ENCODE measurements at regions not wholly inside any gene's neighbourhood (a gene's known extent, or its start where the extent isn't known, plus 50 kb on each side); places are given as distances from the start of the nearest gene placed in this dataset.

GRCh38 chr1:70866542-70867264, 180.9 kb downstream of the PTGER3 start:
- no peak overlapping the region for H3K27ac Mint-ChIP-seq
- no peaks in the 10 kb centered on the region for H3K4me1 Mint-ChIP-seq
- no peak overlapping the region for H3K4me3 Mint-ChIP-seq
- no peak for DNase-seq
- no peaks in the 10 kb centered on the region for H3K9me3 Mint-ChIP-seq
- CTCF ChIA-PET: no interaction called here
- H3K36me3 Mint-ChIP-seq: no peaks in the 10 kb centered on the region
- no peaks in the 10 kb centered on the region for H3K27me3 Mint-ChIP-seq

- Mint-ChIP-seq H3K27ac (no peak overlapping the region), H3K4me1 (no peaks in the 10 kb centered on the region), H3K4me3 (no peak overlapping the region), H3K9me3 (no peaks in the 10 kb centered on the region), H3K27me3 (no peaks in the 10 kb centered on the region), H3K36me3 (no peaks in the 10 kb centered on the region)
- CTCF ChIA-PET: interaction anchor here (0.6 kb wide), 1 partner anchor 874 kb away, joined by 3 read pairs; no protein-coding TSS in a partner anchor
- no peak for DNase-seq
Observed at GRCh38 chr1:70871790-70872189, 175.8 kb downstream of the PTGER3 start.

- Mint-ChIP-seq H3K27ac (no peak overlapping the region), H3K4me3 (no peak overlapping the region), H3K9me3 (peaks cover 3% of the 10 kb centered on the region), H3K4me1 (no peaks in the 10 kb centered on the region), H3K27me3 (no peaks in the 10 kb centered on the region), H3K36me3 (no peaks in the 10 kb centered on the region)
- CTCF ChIA-PET: no interaction called here
- DNase-seq: no peak
Observed at GRCh38 chr1:70874063-70874462, 173.6 kb downstream of the PTGER3 start.

- Mint-ChIP-seq H3K27ac (no peak overlapping the region), H3K4me1 (no peaks in the 10 kb centered on the region), H3K4me3 (no peak overlapping the region), H3K9me3 (peaks cover 3% of the 10 kb centered on the region), H3K27me3 (no peaks in the 10 kb centered on the region), H3K36me3 (no peaks in the 10 kb centered on the region)
- CTCF ChIA-PET: no interaction called here
- no peak for DNase-seq
Observed at GRCh38 chr1:70874818-70875217, 172.8 kb downstream of the PTGER3 start.

DNA sequence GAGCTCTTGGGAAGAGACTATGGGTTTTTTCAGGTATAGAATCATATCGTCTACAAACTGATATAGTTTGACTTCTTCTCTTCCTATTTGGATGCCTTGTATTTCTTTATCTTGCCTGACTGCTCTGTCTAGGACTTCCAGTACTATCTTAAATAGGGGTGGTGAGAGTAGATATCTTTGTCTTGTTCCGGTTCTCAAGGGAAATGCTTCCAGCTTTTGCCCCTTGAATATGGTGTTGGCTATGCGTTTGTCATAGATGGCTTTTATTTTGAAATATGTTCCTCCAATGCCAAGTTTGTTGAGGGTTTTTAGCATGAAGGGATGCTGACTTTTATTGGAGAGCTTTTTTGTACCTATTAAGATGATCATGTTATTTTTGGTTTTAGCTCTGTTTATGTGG, 170.3 kb downstream of the PTGER3 start:
- no peaks in the 10 kb centered on the region for H3K36me3 Mint-ChIP-seq
- H3K27ac Mint-ChIP-seq: no peak overlapping the region
- no peaks in the 10 kb centered on the region for H3K4me1 Mint-ChIP-seq
- no peaks in the 10 kb centered on the region for H3K27me3 Mint-ChIP-seq
- no peak for DNase-seq
- no peak overlapping the region for H3K4me3 Mint-ChIP-seq
- peaks cover 7% of the 10 kb centered on the region for H3K9me3 Mint-ChIP-seq
- CTCF ChIA-PET: no interaction called here

DNA sequence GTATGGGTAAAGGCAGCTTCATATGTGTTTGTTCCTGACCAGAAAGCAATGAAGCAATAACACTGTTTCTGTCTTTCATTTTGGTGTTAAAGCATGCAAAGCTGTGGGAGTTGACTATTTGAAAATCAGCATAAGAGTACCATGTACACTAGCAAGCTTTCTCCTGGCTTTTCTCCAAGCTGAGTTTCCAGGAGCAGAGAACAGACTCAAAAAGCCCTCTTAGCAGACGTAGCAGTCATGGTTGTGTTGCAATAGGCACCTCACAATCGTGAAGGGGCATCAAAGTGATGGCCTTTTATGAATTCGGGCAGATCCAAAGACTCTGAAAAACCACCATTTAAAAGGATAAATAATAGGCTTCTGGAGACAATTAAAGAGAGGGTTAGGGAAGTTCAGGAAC, 159.7 kb downstream of the PTGER3 start:
- Mint-ChIP-seq H3K27ac (no peak overlapping the region), H3K4me3 (no peak overlapping the region), H3K9me3 (no peaks in the 10 kb centered on the region), H3K36me3 (no peaks in the 10 kb centered on the region), H3K27me3 (no peaks in the 10 kb centered on the region), H3K4me1 (no peaks in the 10 kb centered on the region)
- DNase-seq: no peak
- CTCF ChIA-PET: no interaction called here

DNA sequence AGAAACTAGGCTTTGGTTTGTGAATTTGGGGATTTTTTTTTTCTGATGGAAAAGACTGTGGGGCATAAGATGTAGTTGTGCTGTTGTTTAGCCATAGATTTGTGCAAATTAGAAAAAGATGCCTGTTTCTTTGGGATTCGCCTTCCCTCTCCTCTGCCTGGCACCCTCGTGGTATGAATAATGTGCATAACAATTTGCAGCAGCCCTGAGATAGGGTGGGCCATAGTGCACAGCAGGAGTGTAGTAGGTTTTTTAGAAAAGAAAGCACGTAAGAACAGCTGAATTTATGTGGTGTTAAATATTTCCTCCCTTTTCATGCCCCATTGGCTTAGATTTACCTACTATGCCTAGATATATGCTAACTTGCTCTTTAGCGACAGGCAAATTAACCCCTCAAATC, 158.9 kb downstream of the PTGER3 start:
- H3K4me1 Mint-ChIP-seq: no peaks in the 10 kb centered on the region
- DNase-seq: no peak
- H3K36me3 Mint-ChIP-seq: no peaks in the 10 kb centered on the region
- H3K4me3 Mint-ChIP-seq: no peak overlapping the region
- no peak overlapping the region for H3K27ac Mint-ChIP-seq
- CTCF ChIA-PET: no interaction called here
- H3K27me3 Mint-ChIP-seq: no peaks in the 10 kb centered on the region
- H3K9me3 Mint-ChIP-seq: no peaks in the 10 kb centered on the region

DNA sequence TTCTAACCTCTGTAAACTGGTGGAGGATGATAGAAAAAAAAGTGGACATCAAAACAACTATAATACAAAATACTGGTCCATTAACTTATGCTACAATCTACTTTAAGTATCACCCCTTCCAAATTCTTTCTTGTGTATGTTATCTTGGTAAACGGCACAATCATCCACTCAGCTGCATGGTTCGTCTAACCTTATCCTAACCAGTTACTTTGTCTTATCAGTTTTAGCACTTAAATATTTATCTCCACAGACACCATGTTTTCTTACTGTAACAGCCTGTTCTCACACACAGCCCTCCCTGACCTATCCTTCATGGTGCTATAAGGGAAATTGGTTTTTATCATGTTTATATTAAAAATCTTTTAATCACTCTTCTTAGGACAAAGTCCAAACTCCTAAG, 157.2 kb downstream of the PTGER3 start:
- H3K27ac Mint-ChIP-seq: no peak overlapping the region
- no peak for DNase-seq
- H3K27me3 Mint-ChIP-seq: no peaks in the 10 kb centered on the region
- H3K4me3 Mint-ChIP-seq: no peak overlapping the region
- no peaks in the 10 kb centered on the region for H3K36me3 Mint-ChIP-seq
- no peaks in the 10 kb centered on the region for H3K9me3 Mint-ChIP-seq
- CTCF ChIA-PET: no interaction called here
- H3K4me1 Mint-ChIP-seq: no peaks in the 10 kb centered on the region

DNA sequence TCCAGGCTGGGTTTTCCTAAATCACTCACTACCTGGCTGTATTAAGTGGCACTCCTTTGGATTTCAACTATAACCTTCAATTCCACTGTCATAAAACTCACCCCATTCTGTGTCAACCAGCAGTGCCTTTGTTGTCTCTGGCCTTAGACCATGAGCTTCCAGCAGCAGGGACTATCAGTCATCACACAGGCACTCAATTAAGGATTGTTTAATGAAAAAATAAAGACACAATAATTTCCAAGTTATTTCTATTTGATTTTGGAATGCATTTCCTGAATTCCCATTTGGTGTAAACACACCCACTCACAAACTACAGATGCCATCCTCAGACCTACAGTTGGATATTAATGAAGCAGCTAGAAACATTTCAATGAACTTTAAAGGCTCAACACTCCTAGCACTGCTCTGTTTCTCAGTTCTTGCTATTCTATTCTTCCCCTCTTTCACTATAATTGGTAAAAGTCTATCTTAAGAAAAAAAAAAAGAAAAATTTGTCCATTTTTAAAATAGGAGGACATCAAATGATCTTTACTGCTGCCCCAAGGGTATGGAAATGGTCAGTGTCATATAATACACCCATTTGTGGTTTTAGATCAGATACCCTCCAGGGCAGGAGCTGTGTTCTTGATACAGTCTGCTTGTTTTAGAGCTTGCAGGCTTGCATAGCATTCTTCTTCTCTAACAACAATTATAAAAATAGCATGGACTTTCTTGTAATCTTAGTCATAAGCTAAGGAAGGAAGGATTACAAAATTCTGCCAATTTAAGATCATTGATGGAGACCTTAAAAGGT, 156.4 kb downstream of the PTGER3 start:
- CTCF ChIA-PET: no interaction called here
- no peak for DNase-seq
- Mint-ChIP-seq H3K4me1 (no peaks in the 10 kb centered on the region), H3K27me3 (no peaks in the 10 kb centered on the region), H3K27ac (no peak overlapping the region), H3K36me3 (no peaks in the 10 kb centered on the region), H3K9me3 (no peaks in the 10 kb centered on the region), H3K4me3 (no peak overlapping the region)

DNA sequence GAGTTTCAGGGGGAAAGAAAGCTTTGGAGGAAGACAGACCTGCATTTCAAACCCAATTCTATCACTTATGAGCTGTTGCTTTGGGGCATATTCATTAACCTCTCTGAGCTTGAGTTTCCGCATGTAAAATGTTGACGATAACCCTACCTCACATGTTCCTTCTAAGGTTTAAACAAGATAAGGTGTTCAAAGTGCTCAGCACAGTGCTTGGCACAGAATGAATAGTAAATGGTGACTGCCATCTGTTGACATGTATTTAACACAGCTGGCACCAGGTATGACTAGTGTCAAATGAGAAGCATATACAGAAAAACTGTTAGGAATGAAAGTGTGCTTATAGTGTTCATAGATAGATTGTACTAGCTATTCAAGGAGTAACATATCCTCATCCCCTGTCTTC, 155.5 kb downstream of the PTGER3 start:
- Mint-ChIP-seq H3K27me3 (no peaks in the 10 kb centered on the region), H3K4me1 (no peaks in the 10 kb centered on the region), H3K4me3 (no peak overlapping the region), H3K9me3 (no peaks in the 10 kb centered on the region), H3K27ac (no peak overlapping the region), H3K36me3 (no peaks in the 10 kb centered on the region)
- CTCF ChIA-PET: no interaction called here
- DNase-seq: no peak

DNA sequence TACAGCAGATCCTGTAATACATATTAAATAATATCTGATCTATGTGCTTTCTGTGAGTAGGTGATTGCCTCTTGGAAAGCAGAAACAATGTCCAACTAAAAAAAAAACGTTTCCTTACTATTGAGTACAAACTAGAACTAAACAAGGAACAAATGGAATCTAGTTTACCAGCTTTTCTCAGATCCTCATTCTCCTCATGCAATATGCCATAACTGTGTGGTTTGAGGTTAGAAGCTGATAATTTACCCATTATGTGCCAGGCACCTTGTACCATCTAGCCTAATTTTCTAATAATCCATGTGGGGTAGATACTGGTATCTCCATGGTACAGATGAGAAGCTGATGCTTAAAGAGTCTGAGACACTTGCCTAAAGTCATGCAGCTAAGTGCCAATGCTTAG, 154.7 kb downstream of the PTGER3 start:
- Mint-ChIP-seq H3K4me1 (no peaks in the 10 kb centered on the region), H3K4me3 (no peak overlapping the region), H3K27me3 (no peaks in the 10 kb centered on the region), H3K36me3 (no peaks in the 10 kb centered on the region), H3K9me3 (no peaks in the 10 kb centered on the region), H3K27ac (no peak overlapping the region)
- no peak for DNase-seq
- CTCF ChIA-PET: no interaction called here

GRCh38 chr1:70893381-70893780, 154.2 kb downstream of the PTGER3 start:
- Mint-ChIP-seq H3K4me3 (no peak overlapping the region), H3K4me1 (no peaks in the 10 kb centered on the region), H3K27me3 (no peaks in the 10 kb centered on the region), H3K9me3 (no peaks in the 10 kb centered on the region), H3K36me3 (no peaks in the 10 kb centered on the region), H3K27ac (no peak overlapping the region)
- CTCF ChIA-PET: no interaction called here
- no peak for DNase-seq

DNA sequence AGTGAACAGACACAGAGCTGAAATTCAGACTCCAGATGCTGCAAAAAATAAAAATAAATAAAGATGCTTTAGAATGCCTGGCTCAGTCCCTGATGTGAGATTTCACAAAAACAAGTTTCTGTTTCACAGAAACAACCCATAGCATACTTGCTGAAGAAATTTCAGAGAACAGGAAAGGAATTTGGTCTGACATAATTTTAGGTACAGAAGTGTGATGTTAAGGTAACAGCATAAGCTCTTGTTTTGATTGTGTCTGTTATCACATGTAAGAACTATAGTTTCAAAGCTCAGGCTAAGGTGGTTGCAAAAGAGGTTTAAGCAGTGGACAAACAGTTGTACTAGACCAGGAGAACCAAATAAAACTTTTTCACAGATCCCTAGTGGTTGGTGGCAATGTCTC, 152.1 kb downstream of the PTGER3 start:
- DNase-seq: no peak
- Mint-ChIP-seq H3K27ac (no peak overlapping the region), H3K9me3 (no peaks in the 10 kb centered on the region), H3K4me1 (no peaks in the 10 kb centered on the region), H3K27me3 (no peaks in the 10 kb centered on the region), H3K4me3 (no peak overlapping the region), H3K36me3 (no peaks in the 10 kb centered on the region)
- CTCF ChIA-PET: no interaction called here

DNA sequence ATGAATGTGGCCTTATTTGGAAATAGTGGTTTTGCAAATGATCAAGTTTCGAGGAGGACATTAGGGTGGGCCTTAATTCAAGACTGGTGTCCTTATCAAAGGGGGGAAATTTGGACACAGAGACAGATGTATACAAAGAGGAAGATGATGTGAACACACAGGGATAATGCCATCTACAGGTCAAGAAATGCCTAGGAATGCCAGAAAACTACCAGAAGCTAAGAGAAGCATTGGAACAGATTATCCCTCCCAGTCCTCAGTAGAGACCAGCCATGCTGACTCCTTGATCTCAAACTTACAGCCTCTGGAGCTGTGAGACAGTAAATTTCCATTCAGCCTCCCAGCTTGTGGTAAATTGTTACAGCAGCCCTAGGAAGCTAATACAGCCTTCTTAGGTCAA, 151.4 kb downstream of the PTGER3 start:
- Mint-ChIP-seq H3K4me1 (no peaks in the 10 kb centered on the region), H3K27ac (no peak overlapping the region), H3K9me3 (no peaks in the 10 kb centered on the region), H3K36me3 (no peaks in the 10 kb centered on the region), H3K4me3 (no peak overlapping the region), H3K27me3 (no peaks in the 10 kb centered on the region)
- CTCF ChIA-PET: no interaction called here
- no peak for DNase-seq

GRCh38 chr1:70897273-70897672, 150.3 kb downstream of the PTGER3 start:
- CTCF ChIA-PET: no interaction called here
- H3K9me3 Mint-ChIP-seq: no peaks in the 10 kb centered on the region

More at GRCh38 chr1:70897273-70897672, 150.3 kb downstream of the PTGER3 start:
- Mint-ChIP-seq H3K4me3 (no peak overlapping the region), H3K27ac (no peak overlapping the region), H3K4me1 (no peaks in the 10 kb centered on the region), H3K36me3 (no peaks in the 10 kb centered on the region), H3K27me3 (no peaks in the 10 kb centered on the region)
- no peak for DNase-seq
